Testis (tissue), 2 donors: ENCODE measurements at regions not wholly inside any gene's neighbourhood (a gene's known extent, or its start where the extent isn't known, plus 50 kb on each side); places are given as distances from the start of the nearest gene placed in this dataset.

Experiments used
- DNase-seq: peaks from one replicate; pipeline ENCODE4 v3.0.0-alpha.2; 2019
- H3K27ac ChIP-seq, 2 donors: fragments of 200-600 bp; sonication (generic); one replicate each; pipeline ENCODE4 v1.5.1; 2019
- H3K27me3 ChIP-seq: fragments of 200-600 bp; sonication (generic); one replicate; pipeline ENCODE4 v1.5.1; 2019
- H3K36me3 ChIP-seq: fragments of 200-600 bp; sonication (generic); one replicate; pipeline ENCODE4 v1.5.1; 2017; ENCODE audit warnings: low read depth; ENCODE audit errors: missing control alignments
- H3K4me1 ChIP-seq: fragments of 200-600 bp; sonication (generic); one replicate; pipeline ENCODE4 v1.5.1; 2019
- H3K4me3 ChIP-seq, 2 donors: fragments of 200-600 bp; sonication (generic); one replicate each; pipeline ENCODE4 v1.5.1; 2017 to 2019
- H3K9me3 ChIP-seq: fragments of 200-600 bp; sonication (generic); one replicate; pipeline ENCODE4 v1.5.1; 2017
- CTCF ChIP-seq, 3 experiments: fragments of 450-650 bp in 2 of 3; fragments of 200-600 bp in 1 of 3; sonication (generic) in 1 of 3; IDR thresholded peaks; one replicate each; pipeline ENCODE4 v1.5.1; 2016 to 2019; ENCODE audit warnings: antibody characterized with exemption in 3 of 3, mild to moderate bottlenecking in 2 of 3, moderate library complexity in 1 of 3
- POLR2A ChIP-seq: fragments of 450-650 bp; IDR thresholded peaks from one replicate; pipeline ENCODE4 v1.6.1; 2017; ENCODE audit warnings: antibody characterized with exemption, mild to moderate bottlenecking, moderate library complexity
- WGBS, 2 donors: methylation state at CpG; one replicate each; pipeline ENCODE4 v1.1.5; 2018; 5-methylcytosine and 5-hydroxymethylcytosine counted together
- intact Hi-C: fragments of 100-400 bp; cut with DNase I; formaldehyde crosslinking; loops from one replicate; pipeline ENCODE4 v1.15.1; 2023; ENCODE audit warnings: low total_unique reads

DNA sequence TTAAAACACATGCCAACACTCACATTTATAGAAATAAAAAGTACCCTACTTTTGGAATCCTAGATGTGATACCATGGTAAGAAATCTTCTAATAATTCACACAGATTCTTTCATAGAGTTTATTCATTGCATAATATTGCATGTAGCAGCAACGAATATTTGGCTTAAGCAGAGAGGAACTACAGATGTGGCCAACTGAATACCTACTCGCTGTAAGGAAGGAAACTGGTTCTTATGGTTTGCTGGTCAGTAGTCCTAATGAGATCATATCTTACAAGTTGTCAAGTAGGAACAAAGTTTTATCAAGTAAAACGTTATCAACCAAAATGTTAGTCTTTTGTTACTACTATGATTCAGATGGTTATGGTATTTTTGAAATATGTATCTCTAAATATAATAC is 996.1 kb downstream of the PDHA2 start:
- TF ChIP-seq POLR2A: no peak
- no peak for TF ChIP-seq CTCF (IDR thresholded peaks at IDR 0.05)
- 47 to 53% methylated on average over 3 of the region's 3 CpGs for WGBS, 2 donors

DNA sequence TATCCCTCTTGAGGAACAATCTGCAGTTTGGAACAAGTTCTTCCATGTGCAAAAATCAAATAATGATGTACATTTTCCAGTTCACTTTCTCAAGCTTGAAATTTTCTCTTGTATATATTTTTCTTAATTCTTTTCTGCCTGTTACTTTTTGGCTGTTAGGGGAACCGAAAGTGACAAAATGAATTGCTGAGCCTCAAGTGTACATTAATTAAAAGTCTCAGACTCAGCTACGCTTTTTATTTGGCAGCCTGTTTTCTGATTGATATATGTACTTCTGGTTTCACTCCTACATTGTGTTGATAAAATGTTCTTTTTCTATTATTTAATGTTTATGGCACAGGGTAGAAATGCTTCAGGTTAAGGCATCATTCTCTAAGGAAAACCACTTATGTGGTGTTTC is 999.5 kb downstream of the PDHA2 start:
- 82 to 84% methylated on average over 2 of the region's 2 CpGs for WGBS, 2 donors
- H3K4me1 ChIP-seq: no peaks in the 10 kb centered on the region

More for the DNA sequence above, 996.1 kb downstream of the PDHA2 start:
- no peaks in the 10 kb centered on the region for H3K27me3 ChIP-seq
- intact Hi-C loops: no loop called here
- no peak for DNase-seq
- H3K4me3 ChIP-seq: no peak overlapping the region
- no peaks in the 10 kb centered on the region for H3K9me3 ChIP-seq
- H3K36me3 ChIP-seq: no peaks in the 10 kb centered on the region
- H3K27ac ChIP-seq: no peak overlapping the region
- H3K4me1 ChIP-seq: no peaks in the 10 kb centered on the region

DNA sequence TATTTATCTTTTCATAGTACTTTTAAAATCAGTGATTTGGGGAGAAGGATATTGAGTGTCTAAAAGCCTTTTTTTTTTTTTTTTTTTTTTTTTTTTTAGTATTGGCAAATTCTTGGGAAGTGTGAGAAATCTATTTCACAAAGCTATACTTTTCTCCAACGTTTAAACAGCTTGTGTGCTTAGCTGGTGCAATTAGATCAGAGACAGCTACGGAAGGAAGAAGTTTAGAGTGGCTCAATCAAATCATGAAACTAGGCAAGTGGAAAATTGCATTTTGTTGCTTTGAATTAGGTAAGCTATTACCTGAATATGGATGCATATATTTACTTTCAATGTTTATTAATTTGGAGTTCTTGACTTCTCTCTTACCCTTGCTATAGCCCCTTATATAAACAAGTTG is 1001.9 kb downstream of the PDHA2 start:
- TF ChIP-seq CTCF (IDR thresholded peaks at IDR 0.05) (no peak), POLR2A (no peak)
- DNase-seq: no peak
- no peaks in the 10 kb centered on the region for H3K27me3 ChIP-seq
- H3K4me3 ChIP-seq: no peak overlapping the region
- no peaks in the 10 kb centered on the region for H3K36me3 ChIP-seq
- H3K4me1 ChIP-seq: no peaks in the 10 kb centered on the region
- H3K9me3 ChIP-seq: no peaks in the 10 kb centered on the region
- no peak overlapping the region for H3K27ac ChIP-seq
- WGBS, 2 donors: 75 to 82% methylated on average over 2 of the region's 2 CpGs
- intact Hi-C loops: no loop called here

More for the DNA sequence above, 999.5 kb downstream of the PDHA2 start:
- no peak overlapping the region for H3K27ac ChIP-seq
- DNase-seq: no peak
- H3K27me3 ChIP-seq: no peaks in the 10 kb centered on the region
- TF ChIP-seq CTCF (IDR thresholded peaks at IDR 0.05) (no peak), POLR2A (no peak)
- intact Hi-C loops: no loop called here
- no peak overlapping the region for H3K4me3 ChIP-seq
- no peaks in the 10 kb centered on the region for H3K9me3 ChIP-seq
- no peaks in the 10 kb centered on the region for H3K36me3 ChIP-seq

DNA sequence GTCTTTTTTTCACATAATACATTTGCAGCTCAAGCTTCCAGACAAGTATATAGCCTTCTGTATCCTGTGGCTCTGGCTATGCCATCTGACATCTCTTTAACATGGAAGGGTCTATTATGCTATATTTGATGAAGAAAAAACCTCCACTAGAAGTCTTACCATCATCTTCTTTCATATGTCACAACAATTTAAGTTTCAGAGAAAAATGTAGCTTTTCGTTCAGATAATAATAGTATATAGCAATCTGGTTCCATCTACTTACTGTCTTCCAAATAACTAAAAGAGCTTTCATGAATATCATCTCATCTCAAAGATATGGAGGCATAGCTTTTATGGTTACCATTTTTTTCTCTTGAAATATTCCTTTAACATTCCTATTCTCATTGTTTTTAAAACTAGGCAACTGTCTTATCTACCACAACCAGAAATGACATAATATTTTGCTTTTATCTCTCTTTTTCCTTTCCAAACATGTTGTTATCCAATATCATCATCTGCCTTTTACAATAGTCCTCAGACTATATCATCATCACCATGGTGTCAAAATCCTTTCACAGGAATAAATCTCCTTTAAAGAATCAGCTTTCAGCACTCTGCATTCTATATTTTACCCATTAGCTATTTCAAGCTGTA is 1005.1 kb downstream of the PDHA2 start:
- intact Hi-C loops: no loop called here
- Histone ChIP-seq H3K27ac (no peak overlapping the region), H3K4me3 (no peak overlapping the region), H3K27me3 (no peaks in the 10 kb centered on the region), H3K36me3 (no peaks in the 10 kb centered on the region), H3K9me3 (no peaks in the 10 kb centered on the region), H3K4me1 (no peaks in the 10 kb centered on the region)
- WGBS, 2 donors: 93% methylated on average over 1 of the region's 1 CpG
- TF ChIP-seq CTCF (IDR thresholded peaks at IDR 0.05): no peak
- no peak for TF ChIP-seq POLR2A
- no peak for DNase-seq

GRCh38 chr4:96845819-96846218 is 1005.9 kb downstream of the PDHA2 start:
- DNase-seq: no peak
- Histone ChIP-seq H3K27me3 (no peaks in the 10 kb centered on the region), H3K4me3 (no peak overlapping the region), H3K36me3 (no peaks in the 10 kb centered on the region), H3K4me1 (no peaks in the 10 kb centered on the region), H3K27ac (no peak overlapping the region), H3K9me3 (no peaks in the 10 kb centered on the region)
- 92 to 97% methylated on average over 2 of the region's 2 CpGs for WGBS, 2 donors
- intact Hi-C loops: no loop called here
- TF ChIP-seq CTCF (IDR thresholded peaks at IDR 0.05): no peak
- TF ChIP-seq POLR2A: no peak
